NCI-H146 (cell line): ENCODE measurements at regions not wholly inside any gene's neighbourhood (a gene's known extent, or its start where the extent isn't known, plus 50 kb on each side); places are given as distances from the start of the nearest gene placed in this dataset.

Experiments
- DNase-seq: peaks from one replicate; lab custom pipeline; 2025; lab: John Stamatoyannopoulos, UW

DNA sequence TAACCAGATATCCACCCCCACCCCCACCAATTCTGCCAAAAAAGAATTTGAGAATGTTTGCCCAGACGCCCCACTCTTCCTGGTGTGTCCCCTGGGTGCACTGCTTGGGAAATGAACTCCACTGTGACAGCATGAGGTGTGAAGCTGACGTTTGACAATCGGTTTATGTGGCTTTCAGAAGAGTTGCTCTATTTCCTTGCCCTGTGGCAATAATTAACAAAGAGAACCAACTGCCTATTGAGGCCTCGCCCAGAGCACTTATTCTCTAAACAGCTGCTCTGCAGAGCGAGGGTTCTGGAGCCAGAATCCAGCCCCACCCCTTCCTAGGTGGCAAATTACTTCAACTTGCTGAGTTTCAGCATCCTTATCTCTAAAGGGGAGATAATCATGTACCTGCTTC, 115.8 kb upstream of the SIX3 start:
- peak; percentile 42 for DNase-seq

DNA sequence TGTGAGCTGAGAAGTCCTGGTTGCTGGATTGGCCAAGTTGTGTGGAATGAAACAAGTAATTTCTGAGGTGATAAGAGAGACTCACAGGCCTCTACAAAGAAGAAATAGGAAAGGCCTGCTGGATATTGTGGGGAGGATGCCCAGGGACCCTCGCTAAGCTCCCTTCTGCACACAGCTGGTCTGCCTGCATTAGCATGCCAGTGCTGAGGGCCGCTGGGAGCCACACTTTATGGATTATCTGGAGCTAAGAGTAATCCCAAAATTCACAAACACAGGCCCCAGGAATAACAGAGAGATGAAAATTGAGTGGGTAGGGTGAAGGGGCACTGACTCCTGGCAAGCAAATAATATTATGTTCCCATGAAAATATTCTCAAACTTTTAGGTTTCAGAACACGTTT, 114.9 kb upstream of the SIX3 start:
- DNase-seq = no peak

DNA sequence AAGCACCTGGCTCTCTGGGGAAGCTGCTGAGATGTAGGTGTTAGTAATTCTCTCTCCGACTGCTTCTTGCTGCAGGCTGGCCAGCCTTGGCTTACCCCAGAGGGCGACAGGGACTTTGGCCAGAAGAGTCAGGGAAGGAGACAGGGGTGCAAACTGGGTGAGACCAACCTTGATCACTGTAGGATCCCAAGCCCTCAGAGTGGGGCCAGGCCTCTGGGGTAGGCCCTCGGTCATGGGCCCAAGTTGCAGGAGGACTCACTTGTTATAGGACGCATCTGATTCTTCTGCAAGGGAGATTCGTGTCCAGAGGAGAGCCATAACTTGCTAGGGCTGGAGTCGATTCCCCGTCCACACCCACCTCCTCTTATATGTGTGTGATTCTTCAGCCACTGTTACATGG, 111.7 kb upstream of the SIX3 start:
- no peak for DNase-seq

DNA sequence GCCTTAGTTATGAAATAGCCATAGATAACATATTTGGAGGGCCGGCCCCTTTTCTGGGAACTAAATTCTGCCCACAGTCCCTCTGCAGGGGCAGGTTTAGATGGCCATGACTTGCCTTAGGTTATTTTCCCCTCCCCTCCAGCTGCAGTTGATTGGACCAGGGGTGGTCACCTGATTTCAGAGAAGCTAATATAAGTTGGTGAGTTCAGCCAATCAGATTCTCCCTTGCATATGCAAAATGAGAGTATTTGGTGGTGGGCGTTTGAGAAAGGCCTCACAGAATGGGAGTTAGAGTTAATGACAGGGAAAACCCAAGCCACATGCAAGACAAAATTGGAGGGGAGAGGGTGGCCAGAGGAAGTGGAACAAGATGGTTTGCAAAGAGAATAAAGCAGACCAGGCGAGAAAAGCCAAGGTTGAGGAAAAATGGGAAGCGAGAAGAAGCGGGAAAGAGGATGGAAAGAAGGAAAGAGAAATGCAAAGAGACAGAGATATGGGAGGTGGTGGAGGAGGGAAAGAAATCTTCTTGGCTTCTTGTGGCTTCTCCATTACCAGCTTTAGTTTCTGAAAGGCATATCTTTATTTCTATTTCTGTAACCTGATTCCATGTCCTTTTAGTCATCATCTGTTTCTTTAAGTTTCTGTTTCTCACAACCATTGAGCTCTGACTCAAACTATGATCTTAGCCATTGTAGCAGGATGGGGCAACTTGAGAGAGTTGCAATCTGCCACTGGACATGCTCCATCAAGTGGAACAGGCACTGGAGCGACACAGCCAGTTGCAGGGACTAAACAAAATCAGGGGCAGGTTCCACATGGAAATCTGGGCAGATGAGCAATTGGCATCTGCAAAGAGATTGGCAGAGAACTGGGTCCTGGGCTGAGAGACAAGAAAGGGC, 108.1 kb upstream of the SIX3 start:
- DNase-seq = no peak

DNA sequence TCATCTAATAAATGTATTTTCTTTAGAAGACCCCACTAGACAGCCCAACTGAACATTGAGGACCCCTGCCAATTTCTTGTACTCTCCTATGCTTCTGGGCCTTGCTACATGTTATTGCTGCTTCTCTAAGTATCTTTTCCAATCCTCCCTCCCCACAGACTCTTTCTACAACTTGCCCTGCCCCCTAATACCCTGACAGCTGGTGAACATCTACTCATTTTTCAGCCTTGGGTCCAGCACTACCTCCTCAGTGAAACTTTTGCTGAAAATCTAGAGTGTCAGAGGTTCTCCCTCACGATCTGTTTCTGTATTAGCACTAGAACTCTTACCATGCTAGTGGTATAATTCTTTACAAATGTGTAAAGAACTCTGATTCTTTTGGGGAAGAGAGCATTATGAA, 106.8 kb upstream of the SIX3 start:
- DNase-seq = no peak

DNA sequence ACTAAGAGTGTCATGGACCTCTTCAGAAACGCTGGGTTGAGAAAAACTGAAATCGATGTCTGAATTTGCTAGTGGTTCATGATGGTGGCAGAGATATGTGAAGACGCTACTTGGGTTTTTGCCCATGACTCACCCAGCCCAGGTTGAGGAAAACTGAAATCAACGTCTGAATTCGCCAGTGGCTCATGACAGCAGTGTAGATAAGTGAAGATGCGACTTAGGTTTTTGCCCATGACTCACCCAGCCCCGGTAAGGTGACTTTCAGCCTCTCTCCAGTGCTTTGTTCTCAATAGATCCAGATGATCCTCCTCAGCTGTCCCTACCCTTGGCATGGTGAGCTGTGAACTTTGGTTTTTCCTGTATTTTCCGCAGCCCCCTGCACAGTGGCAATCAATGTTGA, 105.3 kb upstream of the SIX3 start:
- DNase-seq = no peak

DNA sequence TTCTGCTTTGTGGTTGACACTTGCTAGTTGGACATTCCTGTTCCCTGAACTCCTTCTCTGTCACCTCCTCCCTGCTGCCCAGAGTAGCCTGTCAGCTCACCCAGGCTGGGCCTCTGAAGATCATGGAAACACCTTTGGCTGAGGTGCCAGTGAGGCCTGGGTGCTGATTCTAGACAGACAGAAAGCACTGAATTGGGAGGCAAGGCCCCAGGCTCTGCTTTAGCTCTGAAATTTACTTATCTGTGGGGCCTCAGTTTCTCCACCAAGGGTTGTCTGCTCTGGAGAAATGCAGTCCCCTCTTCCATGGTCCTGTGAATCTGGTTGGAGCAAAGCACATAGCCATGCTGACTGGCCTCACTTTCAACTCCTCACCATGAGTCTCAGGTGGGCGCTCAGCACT, 104.6 kb upstream of the SIX3 start:
- DNase-seq = no peak

DNA sequence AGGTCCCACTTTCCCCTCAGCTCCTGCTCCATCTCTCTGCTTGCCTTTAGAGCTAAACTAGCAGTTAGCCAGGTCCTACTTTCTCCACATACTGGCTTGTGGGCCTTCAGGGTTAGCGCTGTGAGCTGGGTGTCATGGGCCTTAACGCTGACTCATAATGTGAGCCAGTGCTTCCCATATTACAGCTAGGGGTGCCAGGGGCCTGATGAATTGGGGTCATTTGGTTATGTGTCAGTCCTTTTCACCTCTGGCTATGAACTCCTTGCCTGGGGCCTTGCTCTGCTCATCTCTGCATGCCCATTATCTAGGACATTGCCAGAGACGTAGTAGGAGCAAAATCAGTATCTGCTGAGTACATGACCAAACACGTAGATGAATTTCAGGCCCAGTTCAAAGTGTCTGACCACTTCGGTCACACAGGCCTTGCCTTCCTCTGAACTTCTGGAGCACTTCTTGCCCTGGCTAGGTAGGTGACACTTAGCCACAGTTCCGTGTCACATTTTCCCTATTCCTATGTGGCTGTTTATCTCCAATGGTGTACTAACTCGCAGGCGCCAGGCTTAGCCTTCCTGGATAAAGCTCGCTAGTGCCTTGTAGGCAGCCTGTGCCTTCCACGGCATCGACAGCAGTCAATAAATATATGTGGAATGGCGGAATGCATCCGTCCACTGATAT, 103.2 kb upstream of the SIX3 start:
- no peak for DNase-seq

DNA sequence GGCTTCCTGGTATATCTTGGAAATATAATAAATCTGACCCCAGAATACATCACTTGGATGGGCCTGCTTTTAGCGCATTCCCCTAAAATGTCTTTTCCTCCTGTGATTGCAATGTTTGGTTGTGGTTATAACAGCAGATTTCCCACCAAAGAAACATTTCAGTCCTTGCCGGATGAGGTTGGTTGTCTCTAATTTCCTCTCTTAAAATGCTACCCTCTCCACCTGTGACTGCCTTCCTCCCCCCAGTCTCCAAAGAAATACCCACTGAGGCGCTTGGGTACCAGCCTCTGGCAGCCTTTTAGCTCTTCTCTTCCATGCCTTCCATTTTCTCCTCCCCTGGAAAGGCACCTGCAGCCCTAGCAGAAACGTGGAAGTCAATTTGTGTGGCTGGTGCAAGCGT, 102.1 kb upstream of the SIX3 start:
- DNase-seq = no peak

DNA sequence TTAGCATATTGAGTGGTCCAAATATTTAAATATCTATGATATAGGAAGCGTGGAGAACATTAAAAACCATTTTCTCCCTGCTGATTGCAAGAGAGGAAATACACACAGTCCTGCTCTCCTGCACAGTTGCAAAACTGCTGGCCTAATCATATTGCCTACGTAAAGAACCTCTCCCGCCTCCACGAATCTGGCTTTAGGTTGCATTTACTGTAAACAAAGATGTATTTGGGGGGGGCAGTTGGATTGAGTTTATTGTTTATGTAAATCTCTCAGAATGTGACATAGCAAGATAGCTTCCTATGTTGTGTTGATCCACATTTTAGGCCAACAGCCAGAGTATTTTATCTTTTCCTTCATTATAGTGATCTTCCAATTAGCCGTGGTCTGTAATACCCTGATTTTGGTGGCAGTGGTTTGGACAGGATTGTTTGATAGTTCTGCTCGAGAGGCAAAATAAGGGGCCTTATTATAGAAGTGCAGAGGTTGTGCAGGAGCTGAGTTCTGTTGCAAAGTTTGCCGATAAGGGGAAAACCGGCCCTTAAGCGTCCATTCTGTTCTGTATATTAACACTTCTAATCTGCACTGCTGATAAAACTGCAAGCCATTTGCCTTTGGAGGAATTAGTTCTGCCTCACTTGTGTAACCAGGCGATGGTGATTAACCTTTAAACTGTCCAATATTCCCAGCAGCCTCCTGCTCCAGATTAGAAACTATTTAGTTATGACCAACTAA, 101.6 kb upstream of the SIX3 start:
- no peak for DNase-seq

DNA sequence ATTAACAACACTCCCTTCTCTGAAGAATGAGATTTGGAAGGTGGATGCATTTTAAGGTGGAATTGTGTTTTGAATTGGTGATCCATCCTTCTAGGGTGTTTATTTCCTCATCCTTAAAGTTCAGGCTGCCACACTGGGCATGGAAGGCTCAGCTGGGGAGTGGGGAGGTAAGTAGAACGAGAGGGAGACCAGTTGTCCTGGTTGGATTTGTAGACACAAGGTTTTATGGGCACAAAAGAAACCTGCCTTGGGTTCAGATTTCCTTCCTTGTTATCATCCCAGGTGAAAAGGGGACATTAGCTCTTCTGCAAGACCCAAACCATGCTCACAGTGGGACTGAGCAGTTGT, 101.0 kb upstream of the SIX3 start:
- no peak for DNase-seq

DNA sequence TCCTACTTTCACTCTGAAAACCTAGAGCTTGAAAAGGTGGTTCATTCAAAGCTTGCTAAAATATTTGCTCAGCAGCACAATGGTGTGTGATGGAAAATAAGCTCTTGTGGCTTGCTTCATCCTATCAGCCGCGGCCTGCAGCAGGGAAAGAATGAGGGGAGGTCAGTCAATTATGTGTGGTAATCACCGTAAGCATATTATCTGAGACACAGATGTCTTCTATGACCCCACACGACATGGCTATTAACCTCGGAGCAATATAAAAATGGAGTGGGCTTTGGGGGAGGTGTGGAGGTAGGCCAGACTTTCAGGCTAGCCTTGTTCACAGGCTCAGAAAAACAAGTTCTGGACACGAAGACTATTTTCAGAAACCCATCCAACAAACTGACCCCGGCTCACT, 98.4 kb upstream of the SIX3 start:
- DNase-seq = peak; percentile 80

DNA sequence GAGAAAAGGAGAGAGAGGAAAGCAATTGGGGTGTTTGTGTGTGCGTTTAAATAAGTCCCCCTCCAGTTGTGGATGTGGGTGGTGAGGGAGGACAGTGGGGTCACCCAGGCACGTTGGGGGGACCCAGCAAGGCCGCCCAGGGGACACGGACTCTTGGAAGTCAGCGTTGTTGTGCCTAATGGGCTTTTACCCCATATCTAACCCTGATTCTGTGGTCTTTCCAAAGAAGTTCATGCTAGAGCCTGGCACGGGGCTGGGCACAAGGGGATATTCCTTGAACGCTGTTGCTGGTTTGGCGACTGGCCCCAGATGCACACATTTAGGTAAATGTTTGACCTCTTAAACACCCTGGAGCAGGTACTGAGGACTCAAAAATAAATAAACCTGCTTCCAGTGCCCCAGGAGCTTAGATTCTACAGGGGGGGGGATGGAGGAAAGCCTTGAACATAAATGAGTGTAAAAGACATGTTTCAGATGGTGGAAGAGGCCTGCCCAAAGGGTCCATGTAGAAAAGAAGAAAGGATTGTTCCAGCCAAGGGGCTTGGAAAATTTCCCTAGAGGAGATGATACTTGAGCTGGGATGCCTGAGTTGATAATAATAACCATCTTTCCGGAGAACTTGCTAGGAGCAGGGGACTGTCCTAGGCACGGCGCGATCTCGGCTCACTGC, 97.7 kb upstream of the SIX3 start:
- no peak for DNase-seq

DNA sequence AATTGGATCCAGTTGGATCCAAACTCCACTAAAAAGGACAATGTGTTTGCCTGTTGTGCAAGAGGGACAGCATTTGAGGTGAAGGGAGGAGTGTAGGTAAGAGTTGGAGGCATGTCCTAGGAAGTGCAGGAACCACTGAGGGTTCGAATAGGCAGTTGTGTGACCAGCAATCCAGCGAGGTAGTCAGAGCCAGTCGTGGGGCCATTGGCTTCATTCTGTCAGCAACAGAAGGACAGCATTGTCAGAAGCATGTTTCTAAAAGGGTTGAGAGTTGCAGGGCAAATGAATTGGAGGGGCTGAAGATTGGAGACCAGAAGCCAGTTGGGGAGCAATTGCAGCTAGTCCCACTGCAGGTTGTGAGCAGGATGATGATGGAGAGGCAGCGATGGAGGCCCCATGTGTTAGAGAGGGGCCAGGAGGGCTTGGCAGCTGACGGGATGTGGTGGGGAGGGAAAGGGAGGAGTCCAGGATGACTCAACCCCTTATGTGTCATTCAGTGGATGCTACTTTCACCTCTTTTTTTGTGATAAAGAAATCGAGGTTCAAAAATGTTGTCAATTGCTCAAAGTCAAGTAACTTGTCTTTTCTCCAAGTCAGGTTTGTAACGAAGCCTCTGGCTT, 96.7 kb upstream of the SIX3 start:
- no peak for DNase-seq

DNA sequence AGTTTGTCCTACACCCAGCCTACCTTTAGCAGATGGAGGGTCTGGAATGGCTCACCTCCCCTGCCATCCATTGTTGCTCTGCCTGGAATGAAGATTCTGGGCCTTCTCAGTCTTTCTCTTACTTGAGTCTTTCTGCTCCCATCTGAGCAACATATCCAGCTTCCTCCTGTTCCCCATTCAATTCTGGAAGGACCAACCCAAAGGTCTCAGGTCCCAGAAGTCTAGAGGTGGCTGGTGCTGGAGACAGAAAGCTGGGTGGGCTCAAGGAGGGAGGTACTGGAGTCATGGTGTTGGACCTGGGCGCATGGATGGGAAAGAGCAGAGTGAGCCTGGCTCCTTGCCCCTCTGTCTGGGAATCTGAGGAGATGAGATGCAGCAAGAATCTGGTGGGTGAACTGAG, 93.5 kb upstream of the SIX3 start:
- no peak for DNase-seq

DNA sequence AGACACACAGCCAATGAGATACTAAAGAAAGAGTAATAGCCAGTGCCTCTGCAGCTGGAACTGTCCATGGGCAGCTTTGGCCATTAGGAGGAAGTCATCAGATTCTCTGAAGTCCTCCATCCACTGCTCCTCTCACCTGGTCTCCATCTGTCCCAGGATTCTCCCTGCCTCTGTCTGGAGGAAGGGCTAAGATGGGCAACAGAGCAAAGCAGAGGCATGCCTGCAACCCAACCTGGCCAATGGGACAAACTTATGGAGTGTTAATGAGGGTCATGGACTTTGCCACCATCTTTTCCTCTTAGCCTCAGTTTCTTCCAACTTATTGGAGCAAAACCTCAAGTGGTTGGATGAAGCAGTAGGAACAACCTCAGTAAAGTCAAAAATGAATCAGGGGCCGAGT, 91.5 kb upstream of the SIX3 start:
- no peak for DNase-seq

DNA sequence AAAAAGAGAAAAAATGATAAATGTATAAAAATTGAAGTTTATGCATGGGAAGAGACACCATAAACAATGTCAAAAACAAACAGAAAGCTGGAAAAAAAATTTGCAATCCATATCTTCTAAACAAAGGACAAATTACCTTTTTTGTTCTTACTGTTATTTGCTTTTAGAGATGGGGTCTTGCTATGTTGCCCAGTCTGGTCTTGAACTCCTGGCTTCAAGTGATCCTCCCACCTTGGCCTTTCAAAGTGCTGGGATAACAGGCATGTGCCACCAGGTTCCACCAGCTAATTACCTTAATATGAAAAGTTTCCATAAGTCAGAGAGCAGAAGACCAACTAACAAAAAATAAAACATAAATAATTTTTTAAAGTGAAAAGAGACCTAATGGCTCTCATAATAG, 90.0 kb upstream of the SIX3 start:
- no peak for DNase-seq

DNA sequence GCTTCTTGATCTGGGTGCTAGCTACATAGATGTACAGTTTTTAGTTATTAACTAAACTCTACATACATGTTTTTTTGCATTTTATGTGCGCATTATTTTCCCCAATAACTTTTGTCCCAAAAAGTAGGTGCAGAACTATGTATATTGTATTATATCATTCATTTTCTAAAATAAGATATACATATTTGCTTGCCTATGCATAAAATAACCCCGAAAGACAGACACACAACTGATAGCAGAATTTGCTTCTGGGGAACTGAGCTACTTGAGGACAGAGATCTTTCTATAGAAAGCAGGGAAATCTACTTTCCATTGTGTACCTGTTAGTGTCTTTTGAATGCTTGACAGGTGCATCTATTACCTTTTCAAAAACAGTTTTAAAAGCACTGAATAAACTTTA, 88.9 kb upstream of the SIX3 start:
- no peak for DNase-seq

DNA sequence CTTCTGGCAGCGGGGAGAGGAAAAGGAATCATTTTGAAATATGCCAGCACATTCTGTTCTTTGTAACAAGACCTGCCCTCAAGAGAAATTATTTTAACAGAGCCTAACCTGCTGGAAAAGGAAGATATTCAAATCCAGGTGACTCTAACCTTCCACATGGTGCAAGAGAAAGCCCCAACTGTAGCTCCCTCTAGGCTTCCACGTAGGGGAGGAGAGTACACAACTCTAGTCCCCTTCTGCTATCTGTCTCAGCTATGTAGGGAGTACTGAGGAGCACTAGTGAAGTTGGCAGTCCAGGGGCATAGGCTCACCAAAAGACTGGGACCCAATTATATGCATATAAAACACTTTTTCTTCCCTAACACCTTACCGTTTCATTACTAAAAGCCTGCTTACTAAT, 82.2 kb upstream of the SIX3 start:
- DNase-seq = no peak

DNA sequence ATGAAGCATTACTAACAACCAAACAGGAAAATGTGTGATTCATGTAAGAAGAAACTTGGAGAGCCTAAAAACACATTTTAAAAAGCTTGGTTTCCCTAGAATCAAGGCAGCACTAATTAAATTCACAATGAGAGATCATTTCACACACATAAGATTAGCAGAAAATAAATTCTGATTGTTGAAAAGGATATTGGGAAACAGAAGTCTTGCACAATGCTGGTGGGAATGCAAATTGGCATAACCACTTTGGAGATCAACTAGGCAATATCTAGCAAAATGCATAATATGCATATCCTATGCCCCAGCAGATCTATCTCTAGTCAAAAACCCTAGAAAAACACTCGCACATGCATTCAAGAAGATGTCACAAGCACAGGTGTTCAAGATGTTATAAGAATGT, 75.3 kb upstream of the SIX3 start:
- no peak for DNase-seq

DNA sequence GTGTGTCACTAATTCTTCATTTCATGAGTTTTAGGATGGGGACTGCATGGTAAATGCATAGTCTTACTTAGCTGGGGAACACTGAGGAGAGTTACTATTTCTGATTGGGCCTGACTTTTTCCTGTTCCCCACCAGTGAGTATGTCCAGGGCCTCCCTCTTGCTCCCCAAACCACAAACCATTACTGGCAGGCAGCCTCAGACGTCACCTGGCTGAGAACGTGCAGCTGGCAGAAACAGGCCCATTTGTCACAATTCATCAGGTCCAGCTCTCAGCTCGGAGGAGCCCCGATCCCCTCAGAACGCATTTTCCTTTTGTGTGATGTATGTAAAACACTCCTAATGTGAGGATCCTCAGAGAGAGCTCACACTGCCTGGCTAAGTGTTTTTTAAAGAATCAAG, 71.7 kb upstream of the SIX3 start:
- no peak for DNase-seq

DNA sequence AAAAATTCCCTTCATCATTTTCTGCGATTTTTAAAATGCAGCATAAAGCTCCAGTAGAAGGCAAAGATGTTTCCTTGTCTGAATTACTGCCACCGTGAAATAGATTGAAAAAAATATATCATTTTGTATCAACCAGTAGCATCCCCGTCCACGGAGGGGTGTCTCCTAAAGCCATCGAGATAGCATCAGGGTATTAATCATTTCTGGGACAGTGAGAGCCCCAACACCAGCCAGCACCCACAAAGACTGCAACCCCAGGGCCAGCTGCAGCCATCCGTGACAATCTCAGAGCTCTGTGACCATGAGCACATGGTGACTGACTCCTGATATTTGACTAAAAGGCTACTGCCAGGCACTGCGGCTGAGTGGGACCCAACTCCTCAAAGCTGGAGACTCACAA, 64.1 kb upstream of the SIX3 start:
- no peak for DNase-seq
